SKM-1 treated with dmso at 0.1 percent for 144 hours (cell line): ENCODE measurements at regions not wholly inside any gene's neighbourhood (a gene's known extent, or its start where the extent isn't known, plus 50 kb on each side); places are given as distances from the start of the nearest gene placed in this dataset.

Experiments used
- DNase-seq: peaks from one replicate; lab custom pipeline; 2025; ENCODE audit not compliant: unreplicated experiment; lab: John Stamatoyannopoulos, UW

- no peak for DNase-seq
These were observed 127.7 kb upstream of the PDGFD start for GRCh38 chr11:104291646-104292045.

- DNase-seq: no peak
These were observed 122.2 kb upstream of the PDGFD start for GRCh38 chr11:104286129-104286528.

GRCh38 chr11:104279587-104279986 lies 115.6 kb upstream of the PDGFD start:
- no peak for DNase-seq

GRCh38 chr11:104275992-104276391 lies 112.0 kb upstream of the PDGFD start:
- DNase-seq: peak; percentile 45

- no peak for DNase-seq
These were observed 96.5 kb upstream of the PDGFD start for GRCh38 chr11:104260456-104260855.

GRCh38 chr11:104259121-104259610 lies 95.2 kb upstream of the PDGFD start:
- no peak for DNase-seq

GRCh38 chr11:104256525-104256924 lies 92.6 kb upstream of the PDGFD start:
- no peak for DNase-seq

GRCh38 chr11:104254347-104254746 lies 90.4 kb upstream of the PDGFD start:
- peak; percentile 53 for DNase-seq

- no peak for DNase-seq
These were observed 82.6 kb upstream of the PDGFD start for GRCh38 chr11:104246590-104246989.

GRCh38 chr11:104238916-104239315 lies 75.0 kb upstream of the PDGFD start:
- no peak for DNase-seq

- DNase-seq: no peak
These were observed 61.1 kb upstream of the PDGFD start for GRCh38 chr11:104225047-104225446.

GRCh38 chr11:104222464-104222863 lies 58.5 kb upstream of the PDGFD start:
- DNase-seq: no peak

GRCh38 chr11:104221455-104221854 lies 57.5 kb upstream of the PDGFD start:
- DNase-seq: no peak

GRCh38 chr11:104219096-104219495 lies 55.1 kb upstream of the PDGFD start:
- no peak for DNase-seq

- no peak for DNase-seq
These were observed 50.6 kb upstream of the PDGFD start for GRCh38 chr11:104214517-104214916.
